Parathyroid adenoma (tissue), 2 donors: ENCODE measurements at regions not wholly inside any gene's neighbourhood (a gene's known extent, or its start where the extent isn't known, plus 50 kb on each side); places are given as distances from the start of the nearest gene placed in this dataset.

Experiments
- H2AFZ ChIP-seq: fragments of 300-600 bp; sonication (generic); one replicate; pipeline ENCODE4 v1.7.0; 2017; ENCODE audit warnings: antibody characterized with exemption, mild to moderate bottlenecking
- H3K27ac ChIP-seq: fragments of 300-600 bp; sonication (generic); one replicate; pipeline ENCODE4 v1.7.0; 2017
- H3K27me3 ChIP-seq: fragments of 300-600 bp; sonication (generic); one replicate; pipeline ENCODE4 v1.7.0; 2017; ENCODE audit warnings: low read length; ENCODE audit not compliant: control insufficient read depth, insufficient read depth
- H3K36me3 ChIP-seq: fragments of 300-600 bp; sonication (generic); one replicate; pipeline ENCODE4 v1.7.0; 2017; ENCODE audit warnings: low read length; ENCODE audit not compliant: control insufficient read depth, insufficient read depth
- H3K4me1 ChIP-seq: fragments of 300-600 bp; sonication (generic); one replicate; pipeline ENCODE4 v1.7.0; 2017; ENCODE audit warnings: control low read depth
- H3K4me2 ChIP-seq: fragments of 300-600 bp; sonication (generic); one replicate; pipeline ENCODE4 v1.7.0; 2017; ENCODE audit warnings: low read length
- H3K4me3 ChIP-seq: fragments of 300-600 bp; sonication (generic); one replicate; pipeline ENCODE4 v1.7.0; 2017; ENCODE audit warnings: low read depth, low read length
- H3K79me2 ChIP-seq: fragments of 300-600 bp; sonication (generic); one replicate; pipeline ENCODE4 v1.7.0; 2017; ENCODE audit warnings: control low read depth
- H3K9ac ChIP-seq: fragments of 300-600 bp; sonication (generic); one replicate; pipeline ENCODE4 v1.7.0; 2017; ENCODE audit warnings: mild to moderate bottlenecking
- H3K9me3 ChIP-seq: fragments of 300-600 bp; sonication (generic); one replicate; pipeline ENCODE4 v1.7.0; 2017; ENCODE audit warnings: low read length; ENCODE audit not compliant: control insufficient read depth
- CTCF ChIP-seq: fragments of 300-600 bp; sonication (generic); IDR thresholded peaks from one replicate; pipeline ENCODE4 v1.7.0; 2017; ENCODE audit warnings: antibody characterized with exemption, mild to moderate bottlenecking
- donor health status: primary hyperparathyroidism.

- Histone ChIP-seq H2AFZ (no peak overlapping the region), H3K9ac (no peak overlapping the region), H3K4me2 (no peak overlapping the region), H3K27ac (no peak overlapping the region), H3K9me3 (no peaks in the 10 kb centered on the region), H3K79me2 (no peaks in the 10 kb centered on the region), H3K36me3 (no peaks in the 10 kb centered on the region), H3K4me1 (no peaks in the 10 kb centered on the region), H3K4me3 (no peak overlapping the region), H3K27me3 (no peaks in the 10 kb centered on the region)
- TF ChIP-seq CTCF, result no peak
Measured at GRCh38 chr1:238639861-238640260, 746.5 kb upstream of the CHRM3 start.

- Histone ChIP-seq H3K4me1 (no peaks in the 10 kb centered on the region), H3K27me3 (no peaks in the 10 kb centered on the region), H3K9ac (no peak overlapping the region), H3K9me3 (no peaks in the 10 kb centered on the region), H3K4me2 (no peak overlapping the region), H2AFZ (no peak overlapping the region), H3K79me2 (no peaks in the 10 kb centered on the region), H3K36me3 (no peaks in the 10 kb centered on the region), H3K4me3 (no peak overlapping the region), H3K27ac (no peak overlapping the region)
- TF ChIP-seq CTCF, result no peak
Measured at GRCh38 chr1:238628110-238628509, 737.4 kb upstream of the ZP4 start.

- Histone ChIP-seq H3K9me3 (no peaks in the 10 kb centered on the region), H3K9ac (no peak overlapping the region), H2AFZ (no peak overlapping the region), H3K4me1 (no peaks in the 10 kb centered on the region), H3K27ac (no peak overlapping the region), H3K27me3 (no peaks in the 10 kb centered on the region), H3K79me2 (no peaks in the 10 kb centered on the region), H3K4me2 (no peak overlapping the region), H3K36me3 (no peaks in the 10 kb centered on the region), H3K4me3 (no peak overlapping the region)
- no peak for TF ChIP-seq CTCF
Measured at GRCh38 chr1:238624776-238625175, 734.1 kb upstream of the ZP4 start.

DNA sequence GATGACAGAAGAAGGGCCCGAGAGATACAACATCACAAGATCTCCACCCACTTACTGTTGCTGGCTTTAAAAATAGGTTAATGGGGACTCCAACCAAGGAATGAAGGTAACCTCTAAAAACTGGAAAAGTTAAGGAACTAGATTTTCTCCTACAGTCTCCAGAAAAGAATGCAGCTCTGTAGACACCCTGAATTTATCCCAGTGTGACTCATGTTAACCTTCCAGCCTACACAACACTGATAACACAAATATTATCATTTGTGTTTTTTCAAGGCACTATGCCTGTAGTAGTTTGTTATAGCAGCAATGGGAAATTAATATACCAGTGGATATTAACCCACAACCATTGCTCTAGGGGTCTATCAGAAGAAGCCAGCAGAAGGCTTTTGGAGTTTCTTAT lies 730.7 kb upstream of the ZP4 start:
- Histone ChIP-seq H3K4me3 (no peak overlapping the region), H3K36me3 (no peaks in the 10 kb centered on the region), H3K27me3 (no peaks in the 10 kb centered on the region), H2AFZ (no peak overlapping the region), H3K4me1 (no peaks in the 10 kb centered on the region), H3K9me3 (no peaks in the 10 kb centered on the region), H3K4me2 (no peak overlapping the region), H3K27ac (no peak overlapping the region), H3K79me2 (no peaks in the 10 kb centered on the region), H3K9ac (no peak overlapping the region)
- TF ChIP-seq CTCF, result no peak

DNA sequence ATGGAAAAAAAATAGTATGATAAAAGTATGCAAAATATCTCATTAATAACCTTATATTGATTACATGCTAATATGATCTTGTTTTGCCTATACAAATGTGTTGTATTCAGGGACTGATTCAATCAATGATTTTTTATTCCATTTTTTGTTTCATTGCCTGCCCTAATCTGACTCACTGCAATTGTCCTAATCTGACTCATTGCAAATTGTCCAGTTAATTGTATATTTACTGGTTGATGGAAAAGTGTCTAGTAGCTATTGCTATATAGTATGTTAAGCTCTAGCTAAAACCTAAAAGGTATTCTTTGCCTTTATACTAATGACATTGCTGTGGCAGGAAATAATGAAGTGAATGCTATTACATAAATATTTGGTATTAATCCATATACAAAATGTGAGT lies 728.9 kb upstream of the ZP4 start:
- Histone ChIP-seq H3K27me3 (no peaks in the 10 kb centered on the region), H3K9ac (no peak overlapping the region), H3K4me1 (no peaks in the 10 kb centered on the region), H3K27ac (no peak overlapping the region), H3K4me2 (no peak overlapping the region), H3K9me3 (no peaks in the 10 kb centered on the region), H3K36me3 (no peaks in the 10 kb centered on the region), H3K4me3 (no peak overlapping the region), H2AFZ (no peak overlapping the region), H3K79me2 (no peaks in the 10 kb centered on the region)
- TF ChIP-seq CTCF, result no peak
